Left ventricle myocardium superior (tissue), 1 donor: ENCODE measurements at regions not wholly inside any gene's neighbourhood (a gene's known extent, or its start where the extent isn't known, plus 50 kb on each side); places are given as distances from the start of the nearest gene placed in this dataset.
"Not testable (repeated sequence)": the region's sequence is repeated elsewhere in the genome, so short reads cannot be mapped to it uniquely, and the experiment has no call there.

Source experiments
- ATAC-seq: fragments of 200-7000 bp; cut with Tn5 transposase; one replicate; pipeline ENCODE4 v1.9.1; 2020; ENCODE audit warnings: mild to moderate bottlenecking, moderate library complexity
- DNase-seq: peaks from one replicate; pipeline ENCODE4 v3.0.0-alpha.2; 2020
- intact Hi-C: fragments of 100-400 bp; cut with micrococcal nuclease; formaldehyde crosslinking; loops from one replicate; pipeline ENCODE4 v1.11.0; 2022
- donor health status: DM: no; HTN: yes; CAD: no; lungs with severe emphysema.

DNA sequence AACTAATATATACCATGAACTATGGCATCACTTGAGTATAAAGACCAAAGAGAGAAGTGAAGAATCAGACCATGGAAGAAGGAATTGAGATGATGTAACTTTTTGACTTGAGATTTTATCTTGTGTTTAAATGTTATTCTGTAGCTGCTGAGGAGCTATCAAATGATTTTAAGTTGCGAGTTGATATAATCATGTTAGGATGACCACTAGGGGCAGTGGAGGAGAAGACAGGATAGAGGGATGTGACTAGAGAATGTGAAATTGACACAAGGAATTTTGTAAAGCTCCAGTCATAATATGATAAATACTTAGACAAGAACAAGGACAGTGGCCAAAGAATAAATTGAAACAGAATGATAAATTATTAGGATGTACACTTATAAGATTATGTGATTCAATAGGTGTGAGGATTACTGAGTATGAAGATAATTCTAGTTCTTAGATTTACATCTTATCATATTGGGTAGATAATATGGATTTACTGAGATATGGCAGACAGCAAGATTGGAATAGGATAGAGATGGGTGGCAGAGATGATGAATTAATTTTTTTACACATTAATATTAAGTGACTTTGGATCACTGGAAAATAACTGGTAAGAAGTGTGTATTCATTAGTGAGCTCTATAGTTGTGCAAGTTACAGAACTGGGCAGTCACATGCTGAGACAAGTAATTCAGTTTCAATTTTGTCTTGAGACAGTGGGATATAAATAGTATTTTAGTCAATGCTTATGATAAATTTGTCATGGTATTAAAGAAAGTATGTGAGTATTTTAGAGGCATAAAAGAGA lies 816.0 kb upstream of the PCDH10 start:
- DNase-seq (no peak), ATAC-seq (no peak)

DNA sequence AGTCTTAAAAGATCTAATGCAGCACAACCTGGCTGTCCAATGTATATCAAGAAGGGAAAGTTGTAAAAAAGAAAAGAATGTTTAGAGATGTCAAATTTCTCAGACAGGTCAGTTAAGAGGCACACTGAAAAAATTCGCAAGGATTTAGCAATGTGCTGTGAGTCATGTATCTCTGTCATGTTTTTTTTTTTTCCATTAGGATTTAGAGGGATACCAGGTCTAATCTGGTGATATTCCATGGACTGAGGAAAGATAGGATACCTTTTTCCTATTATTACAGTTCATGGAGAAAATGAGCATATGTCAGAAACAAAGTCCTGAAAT lies 815.4 kb upstream of the PCDH10 start:
- intact Hi-C loops: no loop called here
- no peak for DNase-seq
- no peak for ATAC-seq

More for the DNA sequence above, 816.0 kb upstream of the PCDH10 start:
- intact Hi-C loops: no loop called here

DNA sequence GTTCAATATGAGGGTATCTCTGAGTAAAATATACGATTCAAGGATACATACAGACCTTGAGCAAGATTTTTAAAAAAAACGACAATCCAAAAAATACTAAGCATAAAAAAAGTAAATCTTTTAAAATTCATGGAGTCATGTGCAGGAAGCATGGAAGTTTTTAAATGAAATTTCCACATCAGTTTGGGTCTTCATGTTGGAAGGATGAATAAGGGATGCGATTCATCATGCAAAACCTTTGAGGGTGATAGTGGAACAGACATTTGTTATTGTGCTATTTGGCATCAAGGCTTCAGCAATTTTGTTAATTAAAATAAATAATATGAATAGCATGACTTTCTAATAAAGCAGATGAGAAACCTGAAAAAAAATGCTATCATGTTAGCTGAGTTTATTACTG lies 815.0 kb upstream of the PCDH10 start:
- intact Hi-C loops: no loop called here
- DNase-seq: no peak
- no peak for ATAC-seq

DNA sequence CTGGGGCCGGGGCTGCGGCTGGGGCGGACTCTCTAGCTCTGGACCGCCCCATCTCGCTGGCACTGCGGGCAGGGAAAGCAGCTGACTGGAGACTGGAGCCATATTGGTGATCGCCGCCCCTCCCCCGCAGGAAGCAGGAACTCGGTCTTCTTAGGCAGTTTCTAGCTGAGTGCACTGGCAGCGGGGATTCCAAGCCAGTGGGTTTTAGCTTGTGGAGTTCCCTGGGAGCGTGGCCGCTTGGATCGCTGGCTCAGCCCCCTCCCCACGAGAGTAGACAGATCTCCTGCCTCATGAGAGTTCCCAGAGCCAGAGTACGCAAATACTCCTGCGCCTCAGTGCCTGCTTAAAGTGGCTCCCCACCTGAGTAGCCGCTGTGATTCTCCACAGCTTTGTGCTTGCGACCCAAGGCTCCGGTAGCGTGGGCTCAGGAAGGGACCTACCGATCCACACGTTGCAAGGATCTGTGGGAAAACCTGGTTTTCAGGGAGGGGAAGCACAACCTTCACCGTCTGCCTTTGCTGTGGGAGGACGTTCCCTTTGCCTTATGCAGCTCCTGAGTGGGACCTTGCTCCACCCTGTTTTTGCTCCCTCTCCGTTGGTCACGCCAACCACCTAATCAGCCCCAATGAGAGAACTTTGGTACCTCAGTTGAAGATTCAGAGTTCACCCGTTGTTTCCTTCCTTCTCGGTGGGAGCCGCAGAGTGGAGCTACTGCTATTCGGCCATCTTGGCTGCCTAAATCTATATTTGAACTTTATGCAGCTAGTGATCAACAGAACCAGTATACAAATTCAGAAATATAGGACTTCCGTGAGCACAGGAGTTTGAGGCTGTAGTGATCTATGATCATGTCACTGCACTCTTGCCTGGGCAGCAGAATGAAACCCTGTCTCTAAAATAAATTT lies 803.9 kb upstream of the PCDH10 start:
- no peak for ATAC-seq
- no peak for DNase-seq
- intact Hi-C loops: no loop called here

DNA sequence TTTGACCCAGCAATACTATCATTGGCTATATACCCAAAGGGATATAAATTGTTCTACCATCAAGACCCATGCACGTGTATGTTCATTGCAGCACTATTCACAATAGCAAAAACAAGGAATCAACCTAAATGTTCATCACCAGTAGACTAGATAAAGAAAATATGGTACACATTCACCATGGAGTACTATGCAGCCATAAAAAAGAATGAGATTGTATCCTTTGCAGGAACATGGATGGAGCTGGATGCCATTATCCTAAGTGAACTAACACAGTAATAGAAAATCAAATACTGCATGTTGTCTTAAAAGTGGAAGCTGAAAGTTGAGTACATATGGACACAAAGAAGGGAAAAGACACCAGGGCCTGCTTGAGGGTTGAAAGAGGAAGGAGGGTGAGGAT lies 803.1 kb upstream of the PCDH10 start:
- intact Hi-C loops: no loop called here
- DNase-seq (no peak), ATAC-seq (no peak)

DNA sequence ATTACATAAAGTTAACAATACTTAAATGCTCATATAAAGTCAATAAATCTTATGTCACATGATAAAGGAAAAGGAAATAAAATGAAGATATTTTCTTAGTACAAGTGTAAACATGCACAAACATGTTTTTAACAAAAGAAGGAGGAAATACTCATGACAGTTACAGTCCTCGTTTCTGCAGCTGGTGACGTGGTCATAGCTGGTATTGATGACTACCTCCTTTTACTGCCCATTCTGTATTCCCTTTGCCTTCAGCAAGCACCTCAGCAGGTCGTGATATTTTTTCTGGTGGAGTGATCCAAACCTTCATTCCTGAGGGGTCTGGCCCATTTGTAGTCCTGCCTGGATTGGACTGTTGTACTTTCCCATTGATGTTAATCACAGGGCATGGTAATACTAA lies 797.5 kb upstream of the PCDH10 start:
- DNase-seq, ATAC-seq, intact Hi-C loops: not testable (repeated sequence)

DNA sequence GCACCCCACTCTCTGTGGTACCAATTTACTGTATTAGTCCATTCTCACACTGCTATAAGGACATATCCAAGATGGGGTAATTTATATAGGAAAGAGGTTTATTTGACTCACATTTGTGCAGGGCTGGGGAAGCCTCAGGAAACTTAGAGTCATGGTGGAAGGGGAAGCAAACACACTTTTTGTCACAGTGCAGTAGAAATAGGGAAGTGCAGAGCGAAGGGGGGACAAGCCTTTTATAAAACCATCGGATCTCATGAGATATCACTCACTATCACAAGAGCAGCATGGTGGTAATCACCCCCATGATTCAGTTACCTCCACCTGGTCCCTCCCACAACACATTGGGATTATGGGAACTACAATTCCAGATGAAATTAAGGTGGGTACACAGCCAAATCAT lies 766.9 kb upstream of the PCDH10 start:
- ATAC-seq: no peak
- intact Hi-C loops: no loop called here
- no peak for DNase-seq

DNA sequence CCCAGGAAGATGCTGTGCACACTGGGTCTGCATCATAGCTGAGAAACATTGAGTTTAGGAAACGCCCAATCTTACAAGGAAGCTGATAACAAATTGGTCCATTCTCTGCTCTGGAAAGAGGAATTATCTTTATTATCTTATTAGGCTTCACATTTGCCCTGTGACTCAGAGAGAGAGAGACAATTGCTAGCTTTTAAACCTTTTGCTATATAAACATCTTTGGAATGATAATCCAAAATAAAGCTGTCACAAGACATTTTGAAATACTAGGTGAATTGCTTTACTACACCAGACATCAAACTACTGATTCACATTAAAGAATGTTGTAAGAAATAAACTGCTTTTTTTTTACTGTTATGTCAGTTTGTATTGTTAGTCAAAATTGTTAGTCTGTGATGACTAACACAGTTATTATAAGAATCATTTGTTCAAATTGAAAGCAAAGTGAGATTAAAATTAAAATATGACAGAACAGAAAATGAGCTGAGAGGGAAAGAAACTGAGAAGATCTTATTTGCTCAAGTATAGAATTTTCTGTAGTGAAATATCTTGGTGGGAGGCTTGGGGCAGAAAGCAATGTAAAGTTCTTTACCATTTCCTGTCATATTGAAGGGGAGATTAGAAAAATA lies 765.4 kb upstream of the PCDH10 start:
- DNase-seq (no peak), ATAC-seq (no peak)
- intact Hi-C loops: no loop called here

DNA sequence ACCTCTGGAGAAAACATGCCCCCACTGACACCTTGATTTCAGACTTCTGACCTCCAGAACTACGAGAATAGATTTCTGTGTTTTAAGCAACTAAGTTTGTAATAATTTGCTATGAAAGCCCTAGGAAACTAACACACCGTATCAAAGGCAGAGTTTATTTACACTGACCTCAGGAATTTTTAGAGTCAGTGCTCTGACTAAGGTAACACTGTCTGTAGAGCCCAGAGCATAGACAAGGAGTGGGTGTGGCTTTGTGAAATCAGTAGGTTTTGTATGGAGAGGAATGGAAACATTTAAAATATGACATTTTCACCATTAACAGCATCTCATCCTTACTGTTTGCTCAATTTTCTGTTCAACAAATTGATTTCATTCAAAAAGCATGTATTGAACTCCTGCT lies 764.4 kb upstream of the PCDH10 start:
- intact Hi-C loops: no loop called here

DNA sequence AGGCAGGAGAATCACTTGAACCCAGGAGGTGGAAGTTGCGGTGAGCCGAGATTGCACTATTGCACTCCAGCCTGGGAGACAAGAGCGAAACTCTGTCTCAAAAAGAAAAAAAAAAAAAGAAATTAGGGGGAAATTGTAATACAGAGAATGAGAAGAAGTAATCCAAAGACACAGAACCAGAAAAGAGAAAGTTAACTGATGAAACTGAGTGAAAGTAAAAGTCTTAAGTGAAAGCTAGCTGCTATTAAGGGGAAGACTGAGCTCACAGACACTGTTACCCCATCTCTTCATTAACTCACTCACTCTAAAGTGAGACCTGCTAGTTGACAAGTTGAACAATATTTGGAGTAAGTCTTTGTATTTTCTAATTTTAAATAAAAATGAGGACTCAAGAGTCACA lies 763.0 kb upstream of the PCDH10 start:
- no peak for ATAC-seq
- intact Hi-C loops: no loop called here
- no peak for DNase-seq

More for the DNA sequence above, 764.4 kb upstream of the PCDH10 start:
- no peak for DNase-seq
- no peak for ATAC-seq

DNA sequence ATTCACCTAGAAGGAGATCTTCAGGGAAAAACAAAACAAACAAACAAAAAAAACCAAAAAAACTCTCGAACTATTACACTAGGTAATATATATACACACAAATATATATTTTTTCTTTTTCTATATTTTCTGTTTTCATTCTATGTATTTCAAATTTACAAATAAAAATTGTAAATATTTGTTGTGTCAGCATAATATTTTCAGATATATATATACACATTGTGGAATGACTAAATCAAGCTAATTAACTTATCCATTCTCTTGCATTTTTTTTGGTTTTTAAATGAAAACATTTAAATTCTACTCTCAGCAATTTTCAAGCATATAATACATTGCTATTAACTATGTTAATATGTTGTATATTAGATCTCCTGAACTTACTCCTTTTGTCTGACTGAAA lies 762.0 kb upstream of the PCDH10 start:
- DNase-seq (no peak), ATAC-seq (no peak)
- intact Hi-C loops: no loop called here

DNA sequence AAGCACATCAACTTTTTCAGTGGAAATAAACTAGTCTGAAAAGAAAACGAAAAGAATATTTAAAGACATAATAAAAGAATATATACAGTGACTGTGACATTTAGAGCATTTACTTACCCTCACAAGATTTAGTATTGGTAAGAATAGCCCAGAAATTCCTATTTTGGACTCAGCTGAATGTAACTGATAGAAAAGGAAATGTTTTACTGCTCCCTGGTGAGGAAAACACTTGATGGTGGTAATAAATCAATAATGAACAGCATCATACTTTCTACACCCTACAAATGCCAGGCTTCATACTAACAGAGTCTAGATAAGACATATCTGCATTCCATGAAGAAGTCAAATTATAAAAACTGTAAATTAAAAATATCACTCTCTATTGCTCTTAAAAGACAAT lies 753.5 kb upstream of the PCDH10 start:
- DNase-seq (no peak), ATAC-seq (no peak)
- intact Hi-C loops: no loop called here

DNA sequence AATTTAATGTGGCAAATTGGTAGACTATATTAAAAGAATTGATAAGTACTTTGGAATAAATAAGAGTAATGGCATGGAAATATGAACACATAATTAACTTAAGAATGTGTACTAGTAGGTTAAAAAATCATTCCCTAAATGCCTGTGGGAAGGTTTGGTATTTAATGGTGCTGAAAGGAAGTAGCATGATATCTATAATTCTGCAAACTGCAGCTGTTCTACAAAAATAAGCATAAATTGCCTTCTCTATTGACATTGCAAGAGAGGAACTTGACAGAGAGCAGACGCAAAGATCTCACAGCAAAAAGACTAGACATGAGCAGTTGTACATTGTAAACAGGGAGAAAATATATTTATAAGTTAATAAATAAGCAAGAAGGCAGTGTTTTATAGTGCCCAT lies 752.5 kb upstream of the PCDH10 start:
- no peak for ATAC-seq
- DNase-seq: no peak
- intact Hi-C loops: no loop called here

DNA sequence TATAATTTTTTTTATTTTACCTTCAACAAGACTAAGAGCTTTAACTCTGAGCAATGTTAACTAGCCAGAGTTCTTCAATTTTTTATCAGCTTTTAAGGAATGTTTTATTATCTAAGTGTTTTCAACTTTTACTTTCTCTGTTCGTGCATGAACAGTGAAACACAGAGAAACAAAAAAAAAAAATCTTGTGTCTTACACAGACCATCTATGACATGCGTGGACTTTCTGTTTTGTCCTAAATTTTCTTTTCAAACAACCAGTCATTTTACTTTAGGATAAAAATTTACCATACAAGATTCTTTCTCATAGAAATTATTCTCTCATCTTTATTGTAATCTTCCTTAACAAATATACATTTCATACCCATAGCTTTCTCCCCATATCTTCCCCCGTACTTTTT lies 731.9 kb upstream of the PCDH10 start:
- intact Hi-C loops: no loop called here
- ATAC-seq (no peak), DNase-seq (no peak)

DNA sequence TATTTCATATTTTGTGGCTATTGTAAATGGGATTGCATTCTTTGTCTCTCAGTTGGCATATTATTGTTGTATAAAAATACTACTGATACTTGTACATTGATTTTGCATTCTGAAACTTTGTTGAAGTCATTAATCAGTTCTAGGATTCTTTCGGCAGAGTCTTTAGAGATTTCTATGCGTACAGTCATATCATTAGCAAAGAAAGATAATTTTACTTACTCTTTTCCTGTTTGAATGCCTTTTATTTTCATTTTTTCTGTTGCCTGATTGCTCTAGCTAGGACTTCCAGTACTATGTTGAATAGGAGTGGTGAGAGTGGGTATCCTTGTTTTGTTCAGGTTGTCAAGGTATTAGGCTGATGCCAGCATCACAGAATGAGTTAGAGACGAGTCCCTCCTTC lies 722.0 kb upstream of the PCDH10 start:
- no peak for ATAC-seq

DNA sequence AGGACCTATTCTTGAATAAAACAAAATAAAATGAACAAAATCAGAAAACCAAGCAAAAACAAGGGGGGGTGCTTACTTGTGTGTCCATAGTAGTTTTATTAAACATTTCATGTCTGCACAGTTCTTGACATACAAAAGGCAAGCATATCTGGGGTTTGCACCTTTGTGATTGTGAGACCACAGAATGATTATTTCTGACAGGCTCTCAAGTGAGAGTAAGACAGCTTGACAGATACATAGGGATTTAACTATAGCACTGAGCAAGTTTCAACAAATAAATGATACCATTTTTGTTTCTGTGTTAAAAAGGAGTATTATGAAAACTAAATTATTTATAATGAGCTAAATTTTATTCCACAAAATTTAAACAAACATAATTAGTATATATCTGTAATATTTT lies 712.0 kb upstream of the PCDH10 start:
- ATAC-seq (no peak), DNase-seq (no peak)
- intact Hi-C loops: no loop called here

More for the DNA sequence above, 722.0 kb upstream of the PCDH10 start:
- DNase-seq: no peak
- intact Hi-C loops: no loop called here

DNA sequence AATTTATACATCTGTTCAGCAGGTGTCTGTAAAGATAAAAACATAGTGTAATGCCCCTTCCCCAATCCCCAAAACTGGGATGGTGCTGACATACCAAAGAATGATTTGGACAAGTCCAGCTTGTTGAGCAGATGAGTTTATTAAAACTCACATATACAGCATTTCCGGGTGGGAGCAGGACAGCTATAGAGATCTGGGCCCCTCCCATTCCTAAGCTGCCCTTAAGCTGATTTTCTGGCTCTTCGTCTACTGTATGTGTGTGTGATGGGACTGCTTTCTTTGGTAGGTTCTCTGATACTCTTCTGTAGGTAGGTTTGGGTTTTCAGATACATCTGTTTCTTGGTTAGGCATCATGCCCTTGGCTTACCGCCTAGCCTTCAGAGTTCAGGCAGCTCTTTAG lies 703.7 kb upstream of the PCDH10 start:
- DNase-seq (no peak), ATAC-seq (no peak)
- intact Hi-C loops: no loop called here

DNA sequence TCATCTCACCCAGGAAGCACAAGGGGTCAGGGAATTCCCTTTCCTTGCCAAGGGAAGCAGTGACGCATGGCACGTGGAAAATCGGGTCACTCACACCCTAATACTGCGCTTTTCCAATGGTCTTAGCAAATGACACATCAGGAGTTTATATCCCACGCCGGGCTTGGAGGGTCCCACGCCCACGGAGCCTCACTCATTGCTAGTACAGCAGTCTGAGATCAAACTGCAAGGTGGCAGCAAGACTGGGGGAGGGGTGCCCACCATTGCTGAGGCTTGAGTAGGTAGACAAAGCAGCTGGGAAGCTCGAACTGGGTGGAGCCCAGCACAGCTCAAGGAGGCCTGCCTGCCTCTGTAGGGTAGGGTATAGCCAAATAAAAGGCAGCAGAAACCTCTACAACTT lies 691.1 kb upstream of the PCDH10 start:
- DNase-seq: not testable (repeated sequence)

DNA sequence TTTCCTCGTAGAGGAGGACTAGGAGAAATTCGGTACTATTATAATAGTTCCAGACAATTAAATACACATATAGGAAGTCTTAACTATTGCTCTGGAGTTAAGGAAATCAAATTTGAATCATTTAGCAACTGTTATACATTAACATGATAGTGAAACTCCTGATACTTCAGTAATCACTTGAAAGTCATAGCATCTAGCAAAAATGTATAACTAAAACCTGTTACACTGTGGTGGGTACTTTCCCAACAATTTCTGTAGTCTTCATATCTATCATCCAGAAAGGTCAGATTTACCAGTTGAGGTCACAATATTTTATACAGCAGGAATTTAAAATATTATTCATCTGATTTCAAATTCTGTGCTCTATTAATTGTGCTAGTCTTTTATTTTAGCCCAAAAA lies 669.6 kb upstream of the PCDH10 start:
- intact Hi-C loops: no loop called here
- no peak for ATAC-seq
- DNase-seq: no peak

More for the DNA sequence above, 691.1 kb upstream of the PCDH10 start:
- intact Hi-C loops, ATAC-seq: not testable (repeated sequence)

DNA sequence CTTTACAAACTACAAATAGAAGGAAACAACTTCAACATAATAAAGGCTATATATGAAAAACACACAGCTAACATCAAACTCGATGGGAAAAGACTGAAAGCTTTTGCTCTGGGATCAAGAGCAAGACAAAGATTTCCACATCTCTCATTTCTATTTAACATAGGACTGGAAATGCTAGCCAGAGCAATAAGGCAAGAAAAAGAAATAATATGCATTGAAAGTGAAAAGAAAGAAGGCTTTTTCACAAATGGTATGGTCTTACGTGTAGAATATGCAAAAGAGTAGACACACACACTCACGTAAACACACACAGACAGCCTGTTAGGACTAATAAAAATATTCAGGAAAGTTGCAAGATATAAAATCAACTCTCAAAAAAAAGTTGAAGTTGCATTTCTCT lies 660.5 kb upstream of the PCDH10 start:
- intact Hi-C loops: no loop called here
- ATAC-seq: no peak
- DNase-seq: no peak
